ENCODE measurements at regions not wholly inside any gene's neighbourhood (a gene's known extent, or its start where the extent isn't known, plus 50 kb on each side); places are given as distances from the start of the nearest gene placed in this dataset.

- DNase-seq = no peak
Observed at GRCh38 chr14:94885481-94886155, 115.7 kb upstream of the GSC start.

GRCh38 chr14:94884616-94885230 is 114.8 kb upstream of the GSC start:
- no peak for DNase-seq

DNA sequence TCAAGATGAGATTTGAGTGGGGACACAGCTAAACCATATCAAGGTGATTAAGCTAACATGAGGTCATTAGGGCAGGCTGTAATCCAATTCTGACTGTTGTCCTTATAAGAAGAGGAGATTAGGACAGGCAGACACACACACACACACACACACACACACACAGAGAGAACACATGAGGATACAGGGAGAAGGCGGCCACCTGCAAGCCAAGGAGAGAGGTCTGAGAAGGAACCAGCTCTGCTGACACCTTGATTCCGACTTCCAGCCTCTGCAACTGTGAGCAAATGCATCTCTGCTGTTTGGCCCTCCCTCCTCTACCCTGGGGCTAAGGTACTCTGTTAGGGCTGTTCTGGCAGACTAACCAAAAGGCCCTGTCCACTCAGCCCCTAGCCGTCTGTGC is 112.5 kb upstream of the GSC start:
- DNase-seq = no peak

- DNase-seq = peak; percentile 60
Observed at GRCh38 chr14:94880876-94881275, 111.0 kb upstream of the GSC start.

GRCh38 chr14:94880106-94880505 is 110.2 kb upstream of the GSC start:
- DNase-seq = no peak

GRCh38 chr14:94879537-94879936 is 109.6 kb upstream of the GSC start:
- DNase-seq = no peak

DNA sequence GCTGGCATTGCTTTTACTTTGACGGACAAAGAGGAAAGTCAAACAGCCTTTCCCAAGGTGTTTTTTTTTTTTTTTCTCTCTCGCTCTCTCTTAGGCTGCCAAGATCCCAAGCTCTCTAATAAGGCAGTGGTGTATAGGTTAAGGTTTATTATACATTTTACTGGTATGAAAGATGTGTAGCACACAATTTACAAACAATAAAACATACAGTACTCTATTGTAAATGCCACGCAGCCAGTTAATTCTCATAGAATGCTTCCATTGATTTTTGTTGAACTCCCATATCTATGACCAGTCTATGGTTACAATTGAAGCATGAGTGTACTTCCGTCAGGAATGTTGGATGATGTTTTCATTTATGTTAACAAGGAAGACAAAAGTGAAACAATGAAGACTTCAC is 106.4 kb upstream of the GSC start:
- no peak for DNase-seq

DNA sequence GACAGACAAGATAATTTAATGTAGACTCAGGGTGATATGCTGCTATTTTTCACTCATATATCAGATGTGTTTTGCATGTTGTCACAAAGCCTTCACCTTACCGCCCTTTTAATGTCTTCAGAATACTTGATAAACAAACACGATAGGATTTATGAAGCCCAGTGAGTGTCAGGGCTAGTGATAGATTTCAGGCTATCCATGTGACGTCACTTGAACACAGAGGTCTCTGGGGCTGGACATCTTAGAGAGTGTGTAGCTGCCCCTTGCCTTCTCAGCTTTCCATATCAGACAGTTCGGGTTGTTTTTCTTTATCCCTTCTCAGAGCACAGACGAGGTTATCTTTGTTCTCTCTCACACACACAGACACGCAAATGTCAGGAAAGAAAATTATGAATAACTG is 105.3 kb upstream of the GSC start:
- DNase-seq = no peak

DNA sequence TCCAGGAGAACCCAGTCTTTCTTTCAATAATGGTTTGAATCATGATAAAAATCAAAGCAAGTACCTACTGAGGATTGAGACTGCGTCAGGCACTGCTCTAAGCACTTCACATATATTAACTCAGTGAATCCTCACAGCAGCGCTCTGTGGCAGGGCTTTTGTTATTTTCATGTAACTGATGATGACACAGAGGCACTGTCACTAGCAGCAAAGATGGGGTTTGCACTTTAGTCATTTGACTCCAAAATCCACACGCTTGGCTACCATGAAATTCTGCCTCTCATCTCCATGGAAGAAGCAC is 98.8 kb upstream of the GSC start:
- DNase-seq = no peak

DNA sequence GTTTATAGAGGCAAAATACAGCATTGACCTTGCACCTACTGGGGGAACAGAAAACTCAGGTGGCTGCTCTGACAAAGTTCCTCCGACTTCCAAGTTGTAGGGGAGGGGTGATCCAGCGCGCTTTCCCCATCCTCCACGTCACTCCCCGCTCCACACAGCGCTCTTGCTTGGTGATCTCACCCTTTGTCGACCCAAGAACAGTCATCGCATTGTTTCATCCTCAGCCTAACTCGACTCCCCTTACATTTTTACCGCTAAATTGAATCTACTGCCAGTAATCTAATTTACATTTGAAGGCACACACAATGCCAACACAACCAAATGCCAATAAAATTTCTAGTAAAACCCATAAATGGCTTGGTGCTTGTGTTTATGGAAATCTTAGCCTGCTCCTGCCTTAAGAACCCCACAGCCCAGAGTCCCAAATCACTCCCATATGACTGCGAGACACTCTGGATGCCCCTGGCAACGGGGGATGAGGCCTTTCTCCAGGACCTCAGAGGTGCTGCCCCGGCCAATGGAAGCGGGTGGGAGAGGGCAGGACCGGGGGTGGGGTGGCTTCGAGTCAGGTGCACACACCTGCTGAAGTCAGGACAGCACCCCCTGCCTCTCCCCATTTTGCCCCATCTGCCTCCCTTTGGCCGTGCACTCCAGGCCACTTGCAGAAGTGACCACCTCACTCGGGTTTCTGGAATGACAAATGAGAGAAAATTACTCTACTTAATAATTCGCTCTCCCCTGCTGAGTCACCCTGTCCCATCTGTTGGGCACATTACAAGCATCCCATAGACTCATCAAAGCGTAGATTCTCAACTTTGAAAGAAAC is 98.2 kb upstream of the GSC start:
- DNase-seq = peak; percentile 53

DNA sequence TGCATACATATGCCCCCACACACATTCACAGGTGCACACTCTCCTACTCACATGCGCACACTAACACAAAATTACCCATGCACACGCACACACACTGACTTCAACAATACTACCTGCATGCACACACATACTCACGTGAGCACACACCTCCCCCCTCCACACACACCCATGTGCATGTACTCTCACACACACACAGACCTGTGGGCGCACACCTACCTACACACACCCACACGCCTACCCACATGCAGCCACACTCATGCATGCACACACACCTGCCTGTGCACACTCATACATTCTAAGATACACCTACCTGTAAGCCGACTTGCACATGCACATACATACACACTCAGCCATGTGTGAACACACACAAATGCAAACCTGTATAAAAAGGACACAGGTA is 97.3 kb upstream of the GSC start:
- DNase-seq = no peak

- DNase-seq = peak; percentile 42
Observed at GRCh38 chr14:94864387-94865195, 94.7 kb upstream of the GSC start.

DNA sequence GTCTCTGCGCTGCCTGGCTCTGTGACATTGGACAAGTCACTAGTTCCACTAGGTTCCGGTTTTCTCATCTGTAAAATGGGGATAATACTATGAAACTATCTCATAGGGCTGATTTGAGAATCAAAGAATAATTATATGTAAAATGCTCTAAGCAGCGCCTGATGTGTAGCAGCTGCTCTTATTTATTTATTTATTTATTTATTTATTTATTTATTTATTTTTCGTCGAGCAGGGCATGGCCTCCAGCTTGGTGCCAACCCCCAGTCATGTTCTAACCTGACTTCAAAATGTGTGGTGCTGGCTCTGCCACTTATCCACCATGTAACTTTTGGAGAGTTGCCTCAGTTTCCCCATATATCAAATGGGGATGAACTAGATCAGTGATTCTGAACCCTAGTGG is 93.5 kb upstream of the GSC start:
- no peak for DNase-seq

- peak; percentile 59 for DNase-seq
Observed at GRCh38 chr14:94857950-94858349, 88.0 kb upstream of the GSC start.

GRCh38 chr14:94853920-94854319 is 84.0 kb upstream of the GSC start:
- DNase-seq = no peak

- DNase-seq = no peak
Observed at GRCh38 chr14:94850309-94851211, 80.6 kb upstream of the GSC start.

- DNase-seq = peak; percentile 65
Observed at GRCh38 chr14:94844593-94845152, 74.8 kb upstream of the GSC start.

- DNase-seq = no peak
Observed at GRCh38 chr14:94840467-94840866, 70.6 kb upstream of the GSC start.

GRCh38 chr14:94839348-94839747 is 69.4 kb upstream of the GSC start:
- DNase-seq = no peak

- no peak for DNase-seq
Observed at GRCh38 chr14:94836849-94837248, 66.9 kb upstream of the GSC start.

DNA sequence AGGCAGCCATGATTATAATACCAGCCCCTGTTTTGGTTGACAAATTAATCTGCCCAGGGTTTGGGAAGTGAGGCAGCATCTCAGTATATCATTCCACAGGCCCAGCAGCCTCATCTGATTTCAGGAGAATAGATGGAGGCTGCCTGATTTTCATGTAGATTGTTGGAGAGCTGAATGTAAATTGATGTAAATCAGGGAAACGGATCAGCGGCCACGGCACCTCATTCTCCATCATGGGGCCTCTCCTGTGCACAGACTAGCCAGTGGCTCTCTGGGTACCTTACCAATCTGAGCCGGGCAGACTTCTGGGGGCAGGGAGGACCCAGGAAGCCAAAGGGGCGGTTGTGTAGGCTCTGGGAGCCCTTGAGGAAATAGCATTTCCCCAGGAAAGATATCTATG is 63.7 kb upstream of the GSC start:
- DNase-seq = no peak

- no peak for DNase-seq
Observed at GRCh38 chr14:94831085-94831484, 61.2 kb upstream of the GSC start.

Measured in femur (tissue), 1 donor.